IMR-90 (cell line): ENCODE measurements at regions not wholly inside any gene's neighbourhood (a gene's known extent, or its start where the extent isn't known, plus 50 kb on each side); places are given as distances from the start of the nearest gene placed in this dataset.

Experiments
- CEBPB ChIP-seq: IDR thresholded peaks from 2 replicates; pipeline ENCODE4 v1.6.1; 2012; ENCODE audit warnings: low read depth, low read length, improper control_type of control experiment
- MAFK ChIP-seq: IDR thresholded peaks from 2 replicates; pipeline ENCODE4 v1.6.1; 2012; ENCODE audit warnings: low read depth, low read length, improper control_type of control experiment
- MAZ ChIP-seq: IDR thresholded peaks from 2 replicates; pipeline ENCODE4 v1.6.1; 2012; ENCODE audit warnings: low read depth, mild to moderate bottlenecking, low read length, improper control_type of control experiment, moderate library complexity, borderline replicate concordance
- NFE2L2 ChIP-seq: fragments of 150-350 bp; IDR thresholded peaks from 2 replicates; pipeline ENCODE4 v1.6.1; 2016; ENCODE audit warnings: low read depth, mild to moderate bottlenecking, low read length
- POLR2A ChIP-seq: IDR thresholded peaks from 2 replicates; pipeline ENCODE4 v1.6.1; 2012; ENCODE audit warnings: mild to moderate bottlenecking, low read depth, low read length
- RAD21 ChIP-seq: IDR thresholded peaks from 2 replicates; pipeline ENCODE4 v1.6.1; 2012; ENCODE audit warnings: low read length, improper control_type of control experiment
- RCOR1 ChIP-seq: IDR thresholded peaks from 2 replicates; pipeline ENCODE4 v1.6.1; 2012; ENCODE audit warnings: mild to moderate bottlenecking, low read length, improper control_type of control experiment; ENCODE audit not compliant: insufficient replicate concordance
- RFX5 ChIP-seq: IDR thresholded peaks from 2 replicates; pipeline ENCODE4 v1.8.0; 2012; ENCODE audit warnings: low read depth, mild to moderate bottlenecking, low read length, moderate library complexity
- SMC3 ChIP-seq: fragments of 150-350 bp; IDR thresholded peaks from 2 replicates; pipeline ENCODE4 v1.6.1; 2016; ENCODE audit warnings: low read depth, mild to moderate bottlenecking, antibody characterized with exemption, low read length, moderate library complexity
- TF ChIP-seq, protein P1 (sequence below): conservative IDR thresholded peaks from 2 replicates; pipeline ENCODE4 v1.5.1; 2012; ENCODE audit warnings: mild to moderate bottlenecking, low read depth, low read length, improper control_type of control experiment
- TF ChIP-seq, protein P2 (sequence below): fragments of 150-350 bp; IDR thresholded peaks from 2 replicates; pipeline ENCODE4 v1.6.1; 2016; ENCODE audit warnings: low read depth, mild to moderate bottlenecking, low read length, moderate library complexity, borderline replicate concordance
- TF ChIP-seq, protein P3 (sequence below): fragments of 150-350 bp; IDR thresholded peaks from 2 replicates; pipeline ENCODE4 v1.6.1; 2017; ENCODE audit warnings: mild to moderate bottlenecking, antibody characterized with exemption, low read length, low read depth

DNA sequence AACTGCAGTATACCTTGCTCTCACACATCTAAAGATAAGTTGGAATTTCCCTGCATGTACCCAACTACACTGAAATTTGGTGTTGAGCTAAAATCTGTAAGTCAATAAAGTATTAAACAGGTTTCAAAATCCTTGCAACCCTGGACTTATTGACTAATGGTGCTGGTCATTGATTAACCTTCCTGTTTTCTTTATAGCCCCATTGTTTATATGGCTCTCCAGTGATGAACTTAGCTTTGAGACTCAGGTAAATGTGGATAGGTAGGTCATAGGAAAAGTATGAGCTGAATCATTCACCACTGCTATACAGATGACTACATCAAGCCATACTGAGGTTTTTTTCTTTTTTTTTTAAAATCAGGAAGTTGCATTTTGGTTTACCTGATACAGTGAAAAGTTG is 132.7 kb downstream of the FAT3 start:
- TF ChIP-seq, protein P1, sequence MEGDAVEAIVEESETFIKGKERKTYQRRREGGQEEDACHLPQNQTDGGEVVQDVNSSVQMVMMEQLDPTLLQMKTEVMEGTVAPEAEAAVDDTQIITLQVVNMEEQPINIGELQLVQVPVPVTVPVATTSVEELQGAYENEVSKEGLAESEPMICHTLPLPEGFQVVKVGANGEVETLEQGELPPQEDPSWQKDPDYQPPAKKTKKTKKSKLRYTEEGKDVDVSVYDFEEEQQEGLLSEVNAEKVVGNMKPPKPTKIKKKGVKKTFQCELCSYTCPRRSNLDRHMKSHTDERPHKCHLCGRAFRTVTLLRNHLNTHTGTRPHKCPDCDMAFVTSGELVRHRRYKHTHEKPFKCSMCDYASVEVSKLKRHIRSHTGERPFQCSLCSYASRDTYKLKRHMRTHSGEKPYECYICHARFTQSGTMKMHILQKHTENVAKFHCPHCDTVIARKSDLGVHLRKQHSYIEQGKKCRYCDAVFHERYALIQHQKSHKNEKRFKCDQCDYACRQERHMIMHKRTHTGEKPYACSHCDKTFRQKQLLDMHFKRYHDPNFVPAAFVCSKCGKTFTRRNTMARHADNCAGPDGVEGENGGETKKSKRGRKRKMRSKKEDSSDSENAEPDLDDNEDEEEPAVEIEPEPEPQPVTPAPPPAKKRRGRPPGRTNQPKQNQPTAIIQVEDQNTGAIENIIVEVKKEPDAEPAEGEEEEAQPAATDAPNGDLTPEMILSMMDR = no peak
- TF ChIP-seq POLR2A (no peak), RAD21 (no peak), CEBPB (no peak), RCOR1 (no peak), MAFK (no peak), SMC3 (no peak), MAZ (no peak), NFE2L2 (no peak), RFX5 (no peak)
- TF ChIP-seq, protein P2, sequence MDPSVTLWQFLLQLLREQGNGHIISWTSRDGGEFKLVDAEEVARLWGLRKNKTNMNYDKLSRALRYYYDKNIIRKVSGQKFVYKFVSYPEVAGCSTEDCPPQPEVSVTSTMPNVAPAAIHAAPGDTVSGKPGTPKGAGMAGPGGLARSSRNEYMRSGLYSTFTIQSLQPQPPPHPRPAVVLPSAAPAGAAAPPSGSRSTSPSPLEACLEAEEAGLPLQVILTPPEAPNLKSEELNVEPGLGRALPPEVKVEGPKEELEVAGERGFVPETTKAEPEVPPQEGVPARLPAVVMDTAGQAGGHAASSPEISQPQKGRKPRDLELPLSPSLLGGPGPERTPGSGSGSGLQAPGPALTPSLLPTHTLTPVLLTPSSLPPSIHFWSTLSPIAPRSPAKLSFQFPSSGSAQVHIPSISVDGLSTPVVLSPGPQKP = no peak
- TF ChIP-seq, protein P3, sequence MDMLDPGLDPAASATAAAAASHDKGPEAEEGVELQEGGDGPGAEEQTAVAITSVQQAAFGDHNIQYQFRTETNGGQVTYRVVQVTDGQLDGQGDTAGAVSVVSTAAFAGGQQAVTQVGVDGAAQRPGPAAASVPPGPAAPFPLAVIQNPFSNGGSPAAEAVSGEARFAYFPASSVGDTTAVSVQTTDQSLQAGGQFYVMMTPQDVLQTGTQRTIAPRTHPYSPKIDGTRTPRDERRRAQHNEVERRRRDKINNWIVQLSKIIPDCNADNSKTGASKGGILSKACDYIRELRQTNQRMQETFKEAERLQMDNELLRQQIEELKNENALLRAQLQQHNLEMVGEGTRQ = no peak
